ENCODE measurements at regions not wholly inside any gene's neighbourhood (a gene's known extent, or its start where the extent isn't known, plus 50 kb on each side); places are given as distances from the start of the nearest gene placed in this dataset.

GRCh38 chr6:20302702-20303251 is 90.5 kb upstream of the MBOAT1 start:
- DNase-seq (ENCODE audit: low spot score): no peak
- no peak for ATAC-seq
- peaks cover 13% of the 10 kb centered on the region; the same call in 1 of the 2 replicates for H3K9me3 Mint-ChIP-seq
- H3K36me3 Mint-ChIP-seq: no peaks in the 10 kb centered on the region
- no peaks in the 10 kb centered on the region for H3K27me3 Mint-ChIP-seq (ENCODE audit: low read depth)
- no peaks in the 10 kb centered on the region for H3K4me1 Mint-ChIP-seq
- no peak for TF ChIP-seq JUN (CRISPR knock-in tag; IDR thresholded peaks at IDR 0.05)
- no peak for TF ChIP-seq NFE2L1 (CRISPR knock-in tag; IDR thresholded peaks at IDR 0.05)
- no peak for TF ChIP-seq PREB (CRISPR knock-in tag; IDR thresholded peaks at IDR 0.05; ENCODE audit: borderline replicate concordance)
- TF ChIP-seq MYBL2 (CRISPR knock-in tag; IDR thresholded peaks at IDR 0.05): no peak
- TF ChIP-seq ZNF416 (CRISPR knock-in tag; IDR thresholded peaks at IDR 0.05): no peak
- no peak for TF ChIP-seq GTF2I (CRISPR knock-in tag; conservative IDR thresholded peaks at IDR 0.05)
- TF ChIP-seq USF2 (CRISPR knock-in tag; IDR thresholded peaks at IDR 0.05): no peak
- no peak for TF ChIP-seq HMGA2 (CRISPR knock-in tag; IDR thresholded peaks at IDR 0.05)
- no peak for TF ChIP-seq AR (CRISPR knock-in tag; IDR thresholded peaks at IDR 0.05)
- TF ChIP-seq NR3C1 (CRISPR knock-in tag; conservative IDR thresholded peaks at IDR 0.05; ENCODE audit: low read depth): no peak
- TF ChIP-seq ATF1 (CRISPR knock-in tag; IDR thresholded peaks at IDR 0.05): no peak
- no peak for TF ChIP-seq ZNF263 (CRISPR knock-in tag; IDR thresholded peaks at IDR 0.05; ENCODE audit: low read depth)
- H3K4me3 Mint-ChIP-seq: no peak overlapping the region
- POLR2A ChIA-PET: no interaction called here
- no peak overlapping the region for H3K27ac Mint-ChIP-seq
- CTCF ChIA-PET: no interaction called here

- H3K27ac Mint-ChIP-seq: no peak overlapping the region
- ATAC-seq (peak; percentile 93), DNase-seq (ENCODE audit: low spot score) (peak; percentile 31)
- ChIA-PET CTCF (interaction anchor here (0.9 kb wide), 1 partner anchor 29 kb away, joined by 4 read pairs; no protein-coding TSS in a partner anchor), POLR2A (no interaction called here)
- no peaks in the 10 kb centered on the region for H3K27me3 Mint-ChIP-seq (ENCODE audit: low read depth)
- H3K4me1 Mint-ChIP-seq: no peaks in the 10 kb centered on the region
- H3K36me3 Mint-ChIP-seq: no peaks in the 10 kb centered on the region
- H3K9me3 Mint-ChIP-seq: peaks cover 7% of the 10 kb centered on the region
- no peak overlapping the region for H3K4me3 Mint-ChIP-seq
- TF ChIP-seq ZNF423 (CRISPR knock-in tag; IDR thresholded peaks at IDR 0.05) (no peak), ZNF281 (CRISPR knock-in tag; IDR thresholded peaks at IDR 0.05) (no peak), SMAD4 (CRISPR knock-in tag; IDR thresholded peaks at IDR 0.05) (no peak), ZNF219 (CRISPR knock-in tag; IDR thresholded peaks at IDR 0.05; ENCODE audit: borderline replicate concordance) (no peak), ATF6 (CRISPR knock-in tag; IDR thresholded peaks at IDR 0.05) (no peak), TEAD4 (CRISPR knock-in tag; IDR thresholded peaks at IDR 0.05) (no peak), CTCF (IDR thresholded peaks at IDR 0.05) (no peak), CREB1 (CRISPR knock-in tag; IDR thresholded peaks at IDR 0.05) (no peak), ETV6 (CRISPR knock-in tag; IDR thresholded peaks at IDR 0.05) (no peak), RORB (CRISPR knock-in tag; IDR thresholded peaks at IDR 0.05) (no peak), GRHL2 (CRISPR knock-in tag; IDR thresholded peaks at IDR 0.05; ENCODE audit: insufficient replicate concordance, severe bottlenecking) (no peak), MXD4 (CRISPR knock-in tag; IDR thresholded peaks at IDR 0.05; ENCODE audit: borderline replicate concordance) (no peak), ATF1 (CRISPR knock-in tag; IDR thresholded peaks at IDR 0.05) (no peak), NR3C1 (CRISPR knock-in tag; conservative IDR thresholded peaks at IDR 0.05; ENCODE audit: low read depth) (no peak), OVOL2 (CRISPR knock-in tag; IDR thresholded peaks at IDR 0.05; ENCODE audit: borderline replicate concordance) (no peak), FOXP1 (CRISPR knock-in tag; IDR thresholded peaks at IDR 0.05; ENCODE audit: borderline replicate concordance) (no peak)
Measured at GRCh38 chr6:20306491-20306890, 94.2 kb upstream of the MBOAT1 start.

Measured in WTC11 (cell line).